ENCODE measurements at regions not wholly inside any gene's neighbourhood (a gene's known extent, or its start where the extent isn't known, plus 50 kb on each side); places are given as distances from the start of the nearest gene placed in this dataset.

- DNase-seq (ENCODE audit: low read depth, low spot score): no peak
These were observed 835.8 kb upstream of the TMEM132C start for GRCh38 chr12:127431177-127431576.

DNA sequence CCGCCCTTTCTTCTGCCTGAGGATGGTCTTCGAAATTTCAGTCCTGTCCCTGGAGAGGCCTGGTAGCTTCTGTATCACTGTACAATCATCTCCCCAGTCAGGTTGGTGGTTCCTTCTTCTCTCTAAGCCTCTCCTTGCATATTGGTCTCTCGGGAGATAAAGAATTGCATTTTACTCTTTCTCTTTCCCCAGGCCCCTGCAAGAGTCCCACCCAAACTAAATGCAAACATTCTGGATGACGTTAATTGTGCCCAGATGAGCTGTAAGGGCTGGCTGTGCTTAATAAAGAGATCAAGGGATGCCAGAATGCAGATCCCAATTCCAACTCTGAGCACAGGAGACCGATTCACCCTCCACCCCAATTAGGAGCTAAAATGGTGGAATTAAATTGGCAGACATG lies 835.4 kb upstream of the TMEM132C start:
- no peak for DNase-seq (ENCODE audit: low read depth, low spot score)

More at GRCh38 chr12:127431177-127431576, 835.8 kb upstream of the TMEM132C start:
- no peak overlapping the region for H3K27ac ChIP-seq

GRCh38 chr12:127435439-127435838 lies 831.5 kb upstream of the TMEM132C start:
- H3K27ac ChIP-seq: no peak overlapping the region

More for the DNA sequence above, 835.4 kb upstream of the TMEM132C start:
- no peak overlapping the region for H3K27ac ChIP-seq

GRCh38 chr12:127438512-127439244 lies 828.3 kb upstream of the TMEM132C start:
- DNase-seq (ENCODE audit: low read depth, low spot score): no peak
- H3K27ac ChIP-seq: no peak overlapping the region

More at GRCh38 chr12:127435439-127435838, 831.5 kb upstream of the TMEM132C start:
- DNase-seq (ENCODE audit: low read depth, low spot score): no peak

DNA sequence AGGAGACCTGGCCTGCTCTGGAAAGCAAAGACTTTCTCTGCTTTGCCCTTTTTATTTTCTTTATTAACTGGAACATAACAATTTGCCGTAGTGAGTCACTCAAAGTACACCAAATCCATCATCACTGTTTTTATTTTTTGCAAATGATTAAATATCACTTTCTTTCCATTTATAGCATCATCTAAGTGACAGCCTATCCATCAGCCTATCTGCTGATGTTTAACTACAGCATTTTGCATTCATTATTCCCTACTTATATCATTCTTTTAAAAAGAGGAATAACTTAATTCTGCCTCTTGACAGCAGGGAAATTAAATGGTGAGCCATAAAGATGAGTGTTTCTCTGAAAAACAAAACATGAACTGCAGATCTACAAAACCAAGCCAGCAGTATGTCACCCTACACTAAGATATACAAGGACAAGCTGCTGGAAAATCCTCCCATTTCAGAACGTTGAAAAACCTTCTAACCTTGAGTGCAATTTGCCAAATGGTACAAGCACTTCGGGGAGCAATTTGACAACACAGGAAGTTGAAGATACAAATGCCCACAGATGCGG lies 821.3 kb upstream of the TMEM132C start:
- no peak overlapping the region for H3K27ac ChIP-seq
- no peak for DNase-seq (ENCODE audit: low read depth, low spot score)

DNA sequence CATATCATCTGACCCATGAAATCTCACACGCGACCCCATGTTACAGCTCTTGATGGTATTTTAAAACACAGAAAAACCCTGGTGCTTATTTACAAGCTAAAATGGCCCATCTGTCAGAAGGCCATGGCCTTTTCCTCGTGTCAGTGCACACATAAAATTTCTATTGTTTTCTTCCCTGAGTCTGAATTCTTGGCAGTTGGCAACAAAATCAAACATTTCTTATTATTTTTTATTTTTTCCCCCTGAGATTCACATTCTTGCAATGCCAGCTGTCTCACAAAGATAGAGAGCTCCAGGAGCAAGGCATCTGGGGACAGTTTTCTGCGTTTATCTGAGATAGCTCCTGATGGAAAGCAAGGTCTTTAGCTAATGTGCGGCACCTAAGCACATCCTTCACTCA lies 818.1 kb upstream of the TMEM132C start:
- no peak overlapping the region for H3K27ac ChIP-seq
- DNase-seq (ENCODE audit: low read depth, low spot score): no peak

- no peak for DNase-seq (ENCODE audit: low read depth, low spot score)
These were observed 816.1 kb upstream of the TMEM132C start for GRCh38 chr12:127450826-127451225.

DNA sequence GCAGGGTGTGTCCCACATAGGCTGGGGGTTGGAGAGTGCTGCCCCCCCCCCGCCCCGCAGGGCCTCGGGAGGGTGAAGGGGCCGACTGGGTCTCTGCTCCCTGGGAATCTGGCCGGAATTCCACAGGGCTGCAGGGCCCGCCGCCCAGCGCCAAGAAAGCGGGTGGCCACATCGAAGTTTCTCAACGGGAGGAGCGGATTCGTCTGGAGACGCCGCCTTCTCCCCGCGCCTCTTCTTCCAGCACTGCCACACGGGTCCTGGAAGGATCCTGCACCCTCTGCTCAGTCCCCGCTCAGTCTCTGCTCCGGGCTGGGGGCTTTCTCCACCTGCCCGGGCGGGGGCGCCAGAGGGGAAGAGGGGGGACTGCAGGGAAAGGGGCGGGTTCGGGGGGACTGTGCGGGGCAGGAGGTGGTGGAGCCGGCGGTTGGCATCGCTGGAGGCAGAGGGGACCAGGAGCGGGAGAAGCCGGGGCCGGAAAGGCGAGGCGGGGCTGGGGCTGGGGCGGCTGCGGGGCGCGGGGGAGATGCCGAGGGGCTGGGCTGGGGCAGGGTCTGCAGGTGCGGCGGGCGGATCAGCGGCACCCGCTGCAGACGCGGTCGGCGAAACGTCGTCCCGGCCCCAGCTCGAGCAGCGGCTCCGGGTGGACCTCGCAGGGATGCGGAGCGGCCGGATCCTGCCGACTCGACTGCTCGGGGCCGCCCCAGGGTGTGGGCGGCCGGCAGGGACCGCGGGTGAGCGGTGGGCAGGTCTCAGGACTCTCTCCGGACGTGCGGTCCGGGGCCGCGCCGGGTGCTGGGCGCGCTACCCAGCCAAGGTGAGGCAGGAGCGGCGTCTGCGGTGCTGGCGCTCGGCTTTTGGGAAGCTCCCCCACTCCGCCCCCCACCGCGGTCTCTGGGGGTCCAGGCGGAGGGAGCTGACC lies 811.4 kb upstream of the TMEM132C start:
- DNase-seq (ENCODE audit: low read depth, low spot score): no peak
- no peak overlapping the region for H3K27ac ChIP-seq

More at GRCh38 chr12:127450826-127451225, 816.1 kb upstream of the TMEM132C start:
- no peak overlapping the region for H3K27ac ChIP-seq

GRCh38 chr12:127457726-127458125 lies 809.2 kb upstream of the TMEM132C start:
- no peak overlapping the region for H3K27ac ChIP-seq
- no peak for DNase-seq (ENCODE audit: low read depth, low spot score)

DNA sequence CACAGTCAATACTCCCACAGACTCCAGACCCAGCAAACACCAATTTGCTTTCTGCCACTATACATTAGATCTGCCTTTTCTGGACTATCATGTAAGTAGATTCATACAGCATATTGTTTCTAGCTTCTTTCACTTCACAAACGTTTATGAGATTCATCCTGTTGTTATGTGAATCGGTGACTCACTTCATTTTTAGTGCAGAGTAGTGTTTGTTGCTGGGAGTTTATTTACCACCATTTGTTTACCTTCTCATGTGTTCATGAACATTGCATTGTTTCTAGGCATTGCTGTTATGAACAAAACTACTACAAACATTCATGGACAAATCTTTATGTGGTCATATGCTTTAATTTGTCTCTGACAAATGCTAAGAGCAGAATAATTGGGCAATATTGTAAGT lies 807.8 kb upstream of the TMEM132C start:
- DNase-seq (ENCODE audit: low read depth, low spot score): no peak

GRCh38 chr12:127459687-127460086 lies 807.3 kb upstream of the TMEM132C start:
- no peak overlapping the region for H3K27ac ChIP-seq

More for the DNA sequence above, 807.8 kb upstream of the TMEM132C start:
- H3K27ac ChIP-seq: no peak overlapping the region

DNA sequence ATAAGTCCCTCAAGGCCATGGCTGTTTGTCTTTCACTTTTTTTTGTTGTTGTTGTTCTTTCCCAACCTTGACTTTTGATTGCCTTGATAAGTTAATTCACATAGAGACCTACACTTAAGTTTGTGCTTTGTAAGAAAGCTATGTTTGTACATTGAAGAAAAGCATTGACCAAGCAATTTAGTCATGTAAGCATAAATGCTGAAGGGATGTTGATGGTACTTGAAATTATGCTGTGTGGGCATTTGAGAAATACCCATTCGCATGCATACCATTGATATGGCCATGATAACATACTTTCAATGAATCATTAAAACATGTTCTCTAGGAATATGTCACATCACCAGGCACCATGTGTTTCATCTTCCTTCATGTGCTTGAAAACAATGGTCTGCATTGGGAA lies 803.7 kb upstream of the TMEM132C start:
- no peak overlapping the region for H3K27ac ChIP-seq
- no peak for DNase-seq (ENCODE audit: low read depth, low spot score)

More at GRCh38 chr12:127459687-127460086, 807.3 kb upstream of the TMEM132C start:
- no peak for DNase-seq (ENCODE audit: low read depth, low spot score)

DNA sequence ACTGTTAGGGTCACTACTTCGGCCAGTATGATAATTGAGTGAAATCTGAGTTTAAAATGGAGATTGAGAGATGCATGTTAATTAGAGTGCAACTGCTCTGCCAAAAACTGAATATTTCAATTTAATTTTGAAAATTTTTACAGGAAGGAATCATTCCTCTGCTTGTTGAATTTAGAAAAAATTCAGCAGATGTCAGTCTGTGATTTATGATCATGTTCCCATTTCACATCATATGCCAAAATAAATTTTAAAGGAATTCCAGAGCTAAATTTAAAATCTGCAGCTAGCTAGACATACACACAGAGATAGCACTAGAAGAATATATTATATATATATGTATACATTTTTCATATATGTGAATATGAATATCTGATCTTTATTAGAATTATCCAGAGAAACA lies 797.6 kb upstream of the TMEM132C start:
- no peak for DNase-seq (ENCODE audit: low read depth, low spot score)
- no peak overlapping the region for H3K27ac ChIP-seq

DNA sequence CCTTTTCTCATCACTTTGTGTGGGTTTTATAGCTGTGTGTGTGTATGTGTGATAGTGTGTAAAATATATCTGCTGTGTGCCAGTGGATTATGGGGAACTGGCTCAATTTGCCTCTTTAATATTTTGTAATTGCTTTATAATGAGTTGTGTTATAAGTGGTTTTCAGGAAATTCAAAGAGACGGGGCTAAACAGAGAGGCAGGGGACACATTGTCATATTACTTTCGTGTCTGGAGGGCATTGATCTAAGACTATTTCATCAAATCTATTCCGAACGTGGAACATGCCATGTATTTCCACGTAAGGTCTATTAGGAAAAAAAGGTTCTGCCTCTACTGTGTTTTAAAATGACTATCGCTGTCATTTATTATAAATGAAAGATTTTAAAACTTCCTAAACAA lies 793.2 kb upstream of the TMEM132C start:
- no peak overlapping the region for H3K27ac ChIP-seq
- no peak for DNase-seq (ENCODE audit: low read depth, low spot score)

DNA sequence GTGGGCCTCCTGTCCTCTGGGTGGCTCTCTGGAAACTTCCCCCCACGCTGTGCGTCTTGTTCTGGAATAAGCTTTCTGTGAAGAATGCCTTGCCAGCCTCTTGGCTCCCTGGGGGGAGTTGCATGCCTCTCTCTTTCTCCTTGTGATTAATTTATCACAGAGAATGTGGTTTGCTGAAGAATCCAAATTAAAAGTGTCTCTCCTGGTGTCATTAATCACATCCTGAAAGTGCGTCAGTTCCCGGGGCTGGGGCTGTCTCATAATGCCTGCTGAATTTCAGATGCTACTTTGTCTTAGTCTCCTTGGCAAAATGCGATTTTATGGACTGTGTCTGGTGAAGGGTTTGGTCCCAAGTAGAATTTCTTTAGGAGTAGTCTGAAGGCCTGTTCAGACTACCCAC lies 787.7 kb upstream of the TMEM132C start:
- H3K27ac ChIP-seq: no peak overlapping the region
- DNase-seq (ENCODE audit: low read depth, low spot score): no peak

DNA sequence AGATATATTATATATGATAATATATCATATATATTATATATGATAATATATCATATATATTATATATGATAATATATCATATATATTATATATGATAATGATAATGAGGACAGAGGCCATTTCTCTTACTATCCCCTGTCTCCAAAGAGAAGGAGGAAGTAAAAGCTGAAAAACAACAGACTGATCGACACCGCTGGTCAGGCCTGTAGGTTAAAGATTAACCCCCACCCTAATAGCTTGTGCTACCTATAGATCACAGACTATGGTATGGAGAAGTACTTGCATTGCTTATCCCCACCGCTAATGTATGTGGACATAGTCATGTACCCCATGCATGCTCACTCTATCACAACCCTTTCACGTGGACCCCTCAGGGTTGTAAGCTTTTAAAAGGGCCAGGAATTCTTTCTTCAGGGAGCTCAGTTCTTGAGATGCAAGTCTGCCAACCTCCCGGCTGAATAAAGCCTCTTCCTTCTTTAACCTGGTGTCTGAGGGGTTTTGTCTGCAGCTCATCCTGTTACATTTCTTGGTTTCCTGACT lies 786.1 kb upstream of the TMEM132C start:
- no peak overlapping the region for H3K27ac ChIP-seq
- DNase-seq (ENCODE audit: low read depth, low spot score): no peak

GRCh38 chr12:127482950-127483349 lies 784.0 kb upstream of the TMEM132C start:
- no peak overlapping the region for H3K27ac ChIP-seq

DNA sequence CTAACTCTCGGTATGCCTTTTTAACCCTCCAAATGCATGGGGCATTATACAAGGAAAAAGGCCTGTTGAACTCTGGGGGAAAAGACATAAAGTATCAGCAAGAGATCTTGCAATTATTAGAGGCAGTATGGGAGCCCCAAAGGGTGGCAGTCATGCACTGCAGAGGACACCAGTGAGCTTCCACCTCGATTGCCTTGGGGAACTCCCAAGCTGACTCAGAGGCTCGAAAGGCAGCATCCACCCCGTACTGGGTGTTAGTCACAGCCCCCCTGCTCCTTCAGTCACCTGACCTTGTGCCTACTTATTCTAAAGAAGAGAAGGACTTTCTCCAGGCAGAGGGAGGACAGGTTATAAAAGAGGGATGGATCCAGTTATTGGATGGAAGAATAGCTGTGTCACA lies 781.4 kb upstream of the TMEM132C start:
- DNase-seq (ENCODE audit: low read depth, low spot score): no peak
- no peak overlapping the region for H3K27ac ChIP-seq

More at GRCh38 chr12:127482950-127483349, 784.0 kb upstream of the TMEM132C start:
- DNase-seq (ENCODE audit: low read depth, low spot score): no peak

DNA sequence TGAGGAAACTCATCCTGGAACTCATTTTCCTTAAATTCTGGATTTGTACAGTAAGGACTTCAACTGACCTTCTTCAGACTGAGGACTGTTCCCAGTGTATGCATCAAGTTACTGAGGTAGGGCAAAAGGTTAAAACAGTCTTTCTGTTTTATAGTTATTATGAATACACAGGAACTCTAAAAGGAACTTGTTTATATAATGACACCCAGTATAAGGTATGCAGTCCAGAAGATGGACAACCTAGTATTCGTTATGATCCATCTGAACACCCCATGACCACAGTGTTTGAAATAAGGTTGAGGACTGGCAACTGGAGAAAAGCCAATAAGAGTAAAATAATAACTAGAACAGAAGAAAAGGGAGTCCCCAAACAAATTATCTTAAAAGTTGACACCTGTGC lies 779.9 kb upstream of the TMEM132C start:
- no peak overlapping the region for H3K27ac ChIP-seq
- no peak for DNase-seq (ENCODE audit: low read depth, low spot score)

GRCh38 chr12:127489061-127489460 lies 777.9 kb upstream of the TMEM132C start:
- DNase-seq (ENCODE audit: low read depth, low spot score): no peak
- no peak overlapping the region for H3K27ac ChIP-seq
